HG03442 (cell line): ENCODE measurements at regions not wholly inside any gene's neighbourhood (a gene's known extent, or its start where the extent isn't known, plus 50 kb on each side); places are given as distances from the start of the nearest gene placed in this dataset.
"Not testable (repeated sequence)": the region's sequence is repeated elsewhere in the genome, so short reads cannot be mapped to it uniquely, and the experiment has no call there.

Experiments
- ATAC-seq: cut with Tn5 transposase; IDR thresholded peaks from one replicate; pipeline ENCODE4 v1.9.1; 2021; ENCODE audit warnings: mild to moderate bottlenecking, moderate library complexity; ENCODE audit not compliant: unreplicated experiment

DNA sequence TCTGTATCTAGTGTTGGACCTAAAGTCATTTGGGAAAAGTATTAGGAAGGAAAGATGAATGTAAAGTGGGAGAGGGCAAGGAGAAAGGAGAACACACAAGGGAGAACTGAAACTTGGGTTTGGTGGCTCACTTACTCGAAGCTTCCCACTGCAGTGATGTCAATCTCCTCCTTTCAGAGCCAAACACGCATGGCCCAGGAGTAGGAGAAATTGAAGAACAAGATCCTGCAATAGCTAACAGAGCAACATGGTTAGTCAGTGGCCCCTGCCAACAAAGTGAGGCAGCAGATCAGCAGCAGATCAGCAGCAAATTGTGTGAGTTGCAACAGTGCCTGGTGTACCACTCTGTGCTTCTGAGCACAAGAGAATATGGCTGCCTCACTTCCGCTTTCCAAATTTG is 366.4 kb downstream of the PSAT1 start:
- ATAC-seq = no peak

GRCh38 chr9:78664370-78664769 is 367.4 kb downstream of the PSAT1 start:
- no peak for ATAC-seq

- ATAC-seq = no peak
These were observed 370.0 kb downstream of the PSAT1 start for GRCh38 chr9:78666818-78667414.

GRCh38 chr9:78668148-78668832 is 371.4 kb downstream of the PSAT1 start:
- ATAC-seq = no peak

DNA sequence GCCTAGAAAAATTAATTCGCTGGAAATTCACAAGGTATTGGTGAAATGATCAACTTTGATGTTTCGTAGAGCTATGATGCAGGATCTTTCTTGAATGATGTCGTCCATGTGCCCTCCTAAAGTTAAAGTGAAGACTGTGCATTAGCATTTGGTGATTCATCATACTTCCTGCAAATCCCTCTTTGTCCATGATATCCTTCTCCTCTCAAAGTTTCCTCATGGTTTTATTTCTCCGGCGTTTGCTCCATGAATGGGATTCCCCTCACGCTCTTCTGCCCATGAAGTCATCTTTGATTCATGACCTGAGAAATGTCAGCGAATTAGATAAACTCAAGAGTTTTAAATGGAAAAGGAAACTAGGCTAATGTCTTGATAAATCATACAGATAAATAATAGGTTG is 372.7 kb downstream of the PSAT1 start:
- no peak for ATAC-seq

DNA sequence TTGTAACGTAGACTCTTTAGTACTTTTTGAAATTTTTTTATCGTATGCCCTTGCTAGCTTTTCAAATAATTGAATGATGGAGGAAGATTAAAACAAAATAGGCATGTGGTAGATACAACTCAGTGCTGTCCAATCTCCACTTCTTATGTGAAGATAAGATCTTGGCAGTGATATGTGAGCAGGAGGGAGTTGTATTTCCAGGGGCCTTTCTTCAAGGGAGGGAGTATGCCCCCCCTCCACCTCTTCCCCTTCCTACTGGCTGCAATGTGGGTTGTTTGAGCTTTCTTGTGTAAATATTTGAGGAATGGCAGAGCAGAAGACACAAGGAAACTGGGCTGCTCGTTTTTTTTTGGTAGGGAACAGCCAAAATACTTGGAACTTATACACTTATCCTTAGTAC is 374.9 kb downstream of the PSAT1 start:
- ATAC-seq = no peak

GRCh38 chr9:78674874-78675273 is 377.9 kb downstream of the PSAT1 start:
- no peak for ATAC-seq

DNA sequence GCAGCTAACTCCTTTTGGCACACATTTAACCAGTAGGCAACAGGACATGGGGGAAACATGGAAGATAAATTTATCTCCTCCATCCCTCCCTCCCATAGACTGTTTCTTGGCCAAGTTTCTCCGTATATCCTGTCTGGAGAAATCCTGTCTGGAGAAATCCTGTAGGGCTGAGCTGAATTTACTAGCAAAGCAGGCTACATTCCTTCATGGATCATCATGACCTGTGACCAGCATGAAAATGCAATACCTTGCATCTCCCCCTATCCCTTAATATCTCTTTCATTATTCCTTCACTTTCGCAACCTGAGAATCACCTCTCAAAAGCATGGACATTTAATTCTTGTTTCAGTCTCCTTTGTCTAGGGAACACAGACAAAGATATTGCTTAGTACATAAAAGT is 379.1 kb downstream of the PSAT1 start:
- no peak for ATAC-seq

- ATAC-seq = no peak
These were observed 379.7 kb downstream of the PSAT1 start for GRCh38 chr9:78676623-78677022.

DNA sequence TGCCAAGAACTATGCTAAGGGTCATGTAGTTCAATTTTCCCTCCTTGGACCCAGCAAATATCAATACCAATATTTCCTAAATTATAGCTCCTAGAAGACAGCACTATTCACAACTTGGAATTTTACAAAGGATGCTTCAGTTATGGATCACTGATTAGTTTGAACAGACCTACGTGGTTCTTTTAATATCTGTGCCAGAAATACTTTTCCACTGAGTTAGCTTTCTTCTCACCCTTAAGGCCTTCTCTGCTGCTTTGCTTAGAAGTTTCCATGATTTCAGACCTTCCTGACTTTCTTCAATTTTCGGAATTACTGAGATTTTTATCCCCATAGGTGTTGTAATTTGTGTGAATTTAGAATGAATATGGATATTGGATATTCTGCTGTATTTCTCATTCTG is 380.4 kb downstream of the PSAT1 start:
- ATAC-seq = no peak

- ATAC-seq = no peak
These were observed 382.0 kb downstream of the PSAT1 start for GRCh38 chr9:78678877-78679276.

DNA sequence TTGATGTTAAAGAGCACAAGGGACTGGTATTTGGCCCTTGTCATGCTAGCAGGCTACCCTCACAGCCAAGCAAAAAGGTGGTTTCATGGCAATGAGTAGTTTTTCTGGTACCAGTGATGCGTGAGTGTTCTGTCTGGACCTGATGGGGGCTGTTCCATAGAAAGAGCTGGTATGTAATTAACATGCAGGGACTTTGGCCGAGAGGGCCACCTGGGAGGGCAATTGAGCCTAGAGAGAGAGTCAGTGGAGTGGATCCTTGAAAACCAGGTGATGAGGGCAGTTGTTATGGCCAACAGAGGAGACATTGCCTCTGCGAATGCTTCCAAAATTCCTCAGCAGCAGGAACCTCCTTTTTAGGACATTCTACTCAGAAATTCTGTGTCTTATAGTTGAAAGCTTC is 383.3 kb downstream of the PSAT1 start:
- ATAC-seq = no peak

GRCh38 chr9:78682216-78682615 is 385.3 kb downstream of the PSAT1 start:
- ATAC-seq = no peak

DNA sequence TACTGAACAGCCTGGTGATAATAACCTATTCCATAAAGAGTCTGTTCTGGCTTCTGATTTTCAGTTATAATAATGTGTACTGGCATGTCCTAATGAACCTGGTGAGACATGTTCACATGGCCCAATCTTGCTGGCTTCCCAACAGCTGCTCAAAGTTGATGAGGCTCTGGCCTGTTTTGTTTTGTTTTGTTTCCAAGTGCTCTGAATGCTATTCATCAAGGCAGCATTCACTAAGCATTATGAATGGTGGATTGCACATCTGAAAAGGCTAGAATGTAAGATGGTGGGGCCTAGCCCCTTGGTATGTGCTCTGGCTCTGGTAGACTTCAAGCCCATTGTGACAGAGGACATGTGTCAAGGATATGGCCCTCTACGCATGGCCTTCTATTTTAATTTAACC is 388.5 kb downstream of the PSAT1 start:
- ATAC-seq = no peak

- no peak for ATAC-seq
These were observed 391.9 kb downstream of the PSAT1 start for GRCh38 chr9:78688796-78689195.

DNA sequence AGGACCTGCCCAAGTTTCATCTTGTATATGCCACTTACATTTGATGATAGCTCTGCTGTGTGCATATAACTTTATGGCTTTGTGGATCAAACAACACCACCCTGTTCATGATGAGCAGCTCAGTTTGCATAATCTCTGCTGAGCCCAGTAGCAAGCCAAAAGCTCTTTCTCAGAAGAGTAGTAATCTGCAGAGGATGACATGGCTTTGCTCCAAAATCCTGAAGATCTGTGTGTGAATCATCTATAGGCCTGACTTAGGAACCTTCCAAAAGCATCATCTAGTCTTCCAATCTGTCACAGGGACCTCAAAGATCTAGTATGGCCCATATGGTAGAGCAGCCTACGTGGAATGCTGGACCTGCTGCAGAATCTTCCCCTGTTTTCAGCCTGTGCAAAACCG is 394.6 kb downstream of the PSAT1 start:
- no peak for ATAC-seq

- ATAC-seq = no peak
These were observed 395.9 kb downstream of the PSAT1 start for GRCh38 chr9:78692871-78693270.

DNA sequence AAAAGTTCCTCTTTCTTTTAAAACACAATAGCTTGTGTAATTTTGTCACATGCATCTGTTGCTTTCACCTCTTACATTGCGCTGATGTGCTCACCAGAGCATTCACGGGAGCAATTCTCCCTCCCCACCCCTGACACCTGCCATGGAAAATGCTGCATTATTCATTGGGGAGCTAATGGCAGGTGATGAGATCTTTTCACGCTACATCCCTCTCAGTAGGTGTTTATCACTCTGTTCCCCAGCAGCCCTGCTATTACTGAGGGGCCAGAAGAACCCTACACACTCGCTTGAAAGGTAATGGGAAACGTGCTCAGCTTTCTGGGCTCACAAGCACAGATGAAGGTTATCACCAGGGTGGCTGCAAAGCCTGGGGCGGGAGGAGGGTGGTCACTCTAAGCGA is 398.0 kb downstream of the PSAT1 start:
- ATAC-seq = no peak

DNA sequence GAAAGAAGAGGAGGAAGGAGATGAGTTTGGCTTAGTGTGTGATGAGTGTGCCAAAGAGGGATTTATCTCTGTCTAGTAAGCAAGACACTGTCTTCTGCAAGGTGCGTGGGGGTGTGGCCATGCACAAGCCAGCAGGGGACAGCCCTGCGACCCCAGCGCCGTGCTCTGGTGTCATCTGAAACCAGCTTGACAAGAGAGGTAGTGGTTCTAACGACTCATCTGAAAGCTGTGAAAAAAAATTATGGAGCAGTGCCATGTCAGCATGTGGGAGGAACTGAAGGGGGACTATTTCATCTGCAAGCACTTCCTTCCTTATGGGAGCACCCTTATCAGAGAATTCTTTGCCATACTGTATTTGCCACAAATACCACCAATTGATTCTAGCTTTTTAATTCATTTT is 398.6 kb downstream of the PSAT1 start:
- ATAC-seq = no peak

GRCh38 chr9:78697618-78698017 is 400.7 kb downstream of the PSAT1 start:
- no peak for ATAC-seq

GRCh38 chr9:78698371-78698770 is 401.4 kb downstream of the PSAT1 start:
- no peak for ATAC-seq

GRCh38 chr9:78699217-78699616 is 402.3 kb downstream of the PSAT1 start:
- not testable (repeated sequence) for ATAC-seq

DNA sequence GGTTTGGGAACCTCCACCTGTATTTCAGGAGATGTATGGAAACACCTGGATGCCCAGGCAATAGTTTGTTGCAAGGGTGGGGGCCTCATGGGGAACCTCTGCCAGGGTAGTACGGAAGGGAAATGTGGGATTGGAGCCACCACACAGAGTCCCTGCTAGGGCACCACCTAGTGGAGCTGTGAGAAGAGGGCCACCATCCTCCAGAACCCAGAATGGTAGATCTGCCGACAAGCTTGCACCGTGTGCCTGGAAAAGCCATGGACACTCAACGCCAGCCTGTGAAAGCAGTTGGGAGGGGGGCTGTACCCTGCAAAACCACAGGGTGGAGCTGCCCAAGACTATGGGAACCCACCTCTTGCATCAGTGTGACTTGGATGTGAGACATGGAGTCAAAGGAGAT is 407.2 kb downstream of the PSAT1 start:
- ATAC-seq = not testable (repeated sequence)
